NB4 (cell line): ENCODE measurements at regions not wholly inside any gene's neighbourhood (a gene's known extent, or its start where the extent isn't known, plus 50 kb on each side); places are given as distances from the start of the nearest gene placed in this dataset.

Experiments
- CTCF ChIP-seq: IDR thresholded peaks from one replicate; pipeline ENCODE4 v1.5.1; 2012; ENCODE audit warnings: low read depth, low read length
- MAX ChIP-seq: IDR thresholded peaks from 2 replicates; pipeline ENCODE4 v1.6.1; 2011; ENCODE audit warnings: low read depth, low read length
- MYC ChIP-seq: IDR thresholded peaks from 2 replicates; pipeline ENCODE4 v1.6.1; 2011; ENCODE audit warnings: low read depth, low read length
- POLR2A ChIP-seq: IDR thresholded peaks from 2 replicates; pipeline ENCODE4 v1.6.1; 2011; ENCODE audit warnings: mild to moderate bottlenecking; ENCODE audit not compliant: insufficient read length; ENCODE audit errors: extremely low read depth

- TF ChIP-seq CTCF (no peak), MAX (no peak), POLR2A (no peak), MYC (no peak)
Observed at GRCh38 chr15:39054128-39054732, 489.6 kb upstream of the RASGRP1 start.
